Adrenal gland (tissue), 9 donors: ENCODE measurements at regions not wholly inside any gene's neighbourhood (a gene's known extent, or its start where the extent isn't known, plus 50 kb on each side); places are given as distances from the start of the nearest gene placed in this dataset.
"Not testable (repeated sequence)": the region's sequence is repeated elsewhere in the genome, so short reads cannot be mapped to it uniquely, and the experiment has no call there.

ENCODE experiments used
- DNase-seq, 7 donors: peaks; one replicate each; pipeline ENCODE4 v3.0.0-alpha.2; 2019 to 2020
- H3K27ac ChIP-seq, 5 donors: fragments of 200-600 bp; sonication (generic) in 4 of 5; 1 replicate in 3 of 5; 2 replicates in 2 of 5; pipeline versions ENCODE4 v1.5.1 to v1.8.0; 2016 to 2020; ENCODE audit warnings: mild to moderate bottlenecking in 1 of 5
- H3K27me3 ChIP-seq: fragments of 200-600 bp; 2 replicates; pipeline ENCODE4 v1.8.0; 2021
- H3K36me3 ChIP-seq, 2 donors: fragments of 200-600 bp; replicated peaks in 1 of 2; 1 replicate in 1 of 2; 2 replicates in 1 of 2; pipeline versions ENCODE4 v1.5.1 to v1.8.0; 2018 to 2022
- H3K4me1 ChIP-seq, 2 donors: fragments of 200-600 bp; replicated peaks in 1 of 2; 1 replicate in 1 of 2; 2 replicates in 1 of 2; pipeline versions ENCODE4 v1.5.1 to v1.8.0; 2018 to 2021
- H3K4me3 ChIP-seq, 4 donors: fragments of 200-600 bp; sonication (generic) in 3 of 4; one replicate each; pipeline ENCODE4 v1.5.1; 2016 to 2018
- H3K9me3 ChIP-seq, 3 donors: fragments of 200-600 bp; sonication (generic) in 1 of 3; replicated peaks in 1 of 3; 1 replicate in 2 of 3; 2 replicates in 1 of 3; pipeline versions ENCODE4 v1.5.1 to v1.8.0; 2016 to 2021
- CTCF ChIP-seq, 6 experiments: fragments of 450-650 bp in 4 of 6; fragments of 200-600 bp in 2 of 6; sonication (generic) in 1 of 6; IDR thresholded peaks; 1 replicate in 5 of 6; 2 replicates in 1 of 6; pipeline versions ENCODE4 v1.5.1 to v1.8.0; 2016 to 2021; ENCODE audit warnings: antibody characterized with exemption in 6 of 6, mild to moderate bottlenecking in 2 of 6, moderate library complexity in 1 of 6
- POLR2A ChIP-seq, 2 donors: fragments of 450-650 bp; IDR thresholded peaks; one replicate each; pipeline ENCODE4 v1.6.1; 2017; ENCODE audit warnings: antibody characterized with exemption in 2 of 2, mild to moderate bottlenecking in 2 of 2, moderate library complexity in 1 of 2
- WGBS, 4 donors: extraction: QIAGEN DNeasy Blood & Tissue Kit in 2 of 4; methylation state at CpG; one replicate each; pipeline versions ENCODE4 v1.1.5 to v1.1.7; 2013 to 2017; 5-methylcytosine and 5-hydroxymethylcytosine counted together
- intact Hi-C, 2 donors: fragments of 100-400 bp; cut with DNase I; formaldehyde crosslinking; loops; one replicate each; pipeline versions ENCODE4 v1.14.1 to v1.15.0; 2022 to 2023
- donor health status: healthy with polysubstance abuse.
- donor health status: Bipolar disorder and iron deficiency.
- donor health status: DM: yes; HTN: yes; CAD: no.
- donor health status: DM: no; HTN: no; CAD: no.
- donor health status: DM: no; HTN: no; CAD: no.

GRCh38 chr3:106317141-106318055 lies 448.6 kb upstream of the CBLB start:
- H3K27me3 ChIP-seq: no peaks in the 10 kb centered on the region
- TF ChIP-seq POLR2A (IDR thresholded peaks at IDR 0.05): no peak
- no peak for TF ChIP-seq CTCF (IDR thresholded peaks at IDR 0.05)
- WGBS, 4 donors: 85 to 97% (median 94%) methylated on average over 6 of the region's 6 CpGs
- DNase-seq: no peak
- H3K27ac ChIP-seq: no peak overlapping the region
- no peaks in the 10 kb centered on the region for H3K4me1 ChIP-seq
- no peaks in the 10 kb centered on the region for H3K36me3 ChIP-seq
- H3K4me3 ChIP-seq: no peak overlapping the region
- intact Hi-C loops: no loop called here
- H3K9me3 ChIP-seq: no peaks in the 10 kb centered on the region

GRCh38 chr3:106321438-106321837 lies 452.6 kb upstream of the CBLB start:
- WGBS, 4 donors: 84 to 94% (median 91%) methylated on average over 1 of the region's 1 CpG
- H3K27ac ChIP-seq, DNase-seq, intact Hi-C loops, H3K4me1 ChIP-seq, H3K9me3 ChIP-seq, H3K27me3 ChIP-seq, H3K4me3 ChIP-seq, H3K36me3 ChIP-seq: not testable (repeated sequence)

GRCh38 chr3:106323586-106323985 lies 454.8 kb upstream of the CBLB start:
- TF ChIP-seq POLR2A (IDR thresholded peaks at IDR 0.05): no peak
- TF ChIP-seq CTCF (IDR thresholded peaks at IDR 0.05): no peak
- no peak for DNase-seq
- no peaks in the 10 kb centered on the region for H3K36me3 ChIP-seq
- 54 to 73% (median 62%) methylated on average over 1 of the region's 1 CpG for WGBS, 4 donors
- no peak overlapping the region for H3K27ac ChIP-seq
- H3K4me3 ChIP-seq: no peak overlapping the region
- no peaks in the 10 kb centered on the region for H3K4me1 ChIP-seq
- H3K27me3 ChIP-seq: no peaks in the 10 kb centered on the region
- H3K9me3 ChIP-seq: no peaks in the 10 kb centered on the region
- intact Hi-C loops: no loop called here

- intact Hi-C loops: no loop called here
- Histone ChIP-seq H3K27me3 (no peaks in the 10 kb centered on the region), H3K4me3 (no peak overlapping the region), H3K4me1 (no peaks in the 10 kb centered on the region), H3K9me3 (no peaks in the 10 kb centered on the region), H3K27ac (no peak overlapping the region), H3K36me3 (no peaks in the 10 kb centered on the region)
- TF ChIP-seq POLR2A (IDR thresholded peaks at IDR 0.05): no peak
- TF ChIP-seq CTCF (IDR thresholded peaks at IDR 0.05): no peak
- WGBS, 4 donors: 65 to 76% (median 68%) methylated on average over 4 of the region's 4 CpGs
- no peak for DNase-seq
These were observed 458.3 kb upstream of the CBLB start for GRCh38 chr3:106326941-106327695.
